Heart right ventricle (tissue), 16 donors: ENCODE measurements at regions not wholly inside any gene's neighbourhood (a gene's known extent, or its start where the extent isn't known, plus 50 kb on each side); places are given as distances from the start of the nearest gene placed in this dataset.

Experiments used
- ATAC-seq, 8 donors: fragments of 200-7000 bp; cut with Tn5 transposase; one replicate each; pipeline ENCODE4 v1.9.1; 2020; ENCODE audit warnings: mild to moderate bottlenecking in 8 of 8, moderate library complexity in 8 of 8, moderate number of reproducible peaks in 1 of 8
- DNase-seq, 2 donors: peaks; one replicate each; pipeline ENCODE4 v3.0.0-alpha.2; 2020
- H3K27ac ChIP-seq, 10 donors: fragments of 200-600 bp; sonication (generic) in 2 of 10; one replicate each; pipeline versions ENCODE4 v1.5.0 to v1.8.0; 2020 to 2022; ENCODE audit warnings: mild to moderate bottlenecking in 3 of 10
- H3K27me3 ChIP-seq, 7 donors: fragments of 200-600 bp; one replicate each; pipeline ENCODE4 v1.8.0; 2021 to 2022; ENCODE audit warnings: mild to moderate bottlenecking in 2 of 7
- H3K36me3 ChIP-seq, 9 donors: fragments of 200-600 bp; sonication (generic) in 1 of 9; one replicate each; pipeline versions ENCODE4 v1.5.0 to v1.8.0; 2020 to 2022; ENCODE audit warnings: mild to moderate bottlenecking in 2 of 9
- H3K4me1 ChIP-seq, 9 donors: fragments of 200-600 bp; sonication (generic) in 1 of 9; one replicate each; pipeline versions ENCODE4 v1.5.0 to v1.8.0; 2020 to 2022; ENCODE audit warnings: mild to moderate bottlenecking in 4 of 9
- H3K4me3 ChIP-seq, 10 donors: fragments of 200-600 bp; sonication (generic) in 2 of 10; one replicate each; pipeline versions ENCODE4 v1.5.0 to v1.8.0; 2020 to 2022; ENCODE audit warnings: mild to moderate bottlenecking in 7 of 10, moderate library complexity in 2 of 10
- H3K9me3 ChIP-seq, 11 donors: fragments of 200-600 bp in 10 of 11; sonication (generic) in 2 of 11; one replicate each; pipeline versions ENCODE4 v1.5.0 to v1.8.0; 2013 to 2022; ENCODE audit warnings: mild to moderate bottlenecking in 2 of 11, control low read depth in 1 of 11, moderate library complexity in 1 of 11
- whole genome bisulfite sequencing, 2 donors: extraction: QIAGEN DNeasy Blood & Tissue Kit; methylation state at CpG; one replicate each; pipeline ENCODE4 v1.1.7; 2013; ENCODE audit warnings: inconsistent platforms in 1 of 2; 5-methylcytosine and 5-hydroxymethylcytosine counted together
- intact Hi-C, 10 donors: fragments of 100-400 bp; cut with DNase I; formaldehyde crosslinking; loops; one replicate each; pipeline versions ENCODE4 v1.11.1 to v1.14.2; 2022
- TF ChIP-seq, protein P1 (sequence below), 9 donors: fragments of 200-600 bp; sonication (generic) in 2 of 9; IDR thresholded peaks; one replicate each; pipeline versions ENCODE4 v1.5.0 to v1.8.0; 2021 to 2022; ENCODE audit warnings: antibody characterized with exemption in 9 of 9, mild to moderate bottlenecking in 5 of 9, moderate library complexity in 1 of 9
- donor health status: Arrhythmogenic right ventricular cardiomyopathy.
- donor health status: ischemic (EF 13 %, LVEDD 7.1; RV severe dilation, severe dysfunction).
- donor health status: healthy with polysubstance abuse.
- donor health status: DM: no; HTN: yes; CAD: no.
- donor health status: DM: no; HTN: no; CAD: no.
- donor health status: ischemic (EF 25% LVEDD 6.9; RV normal size, moderate dysfunction).
- donor health status: ischemic (EF 25% LVEDD 5.7; RV mildly dilated, moderate dysfunction).
- donor health status: healthy.
- donor health status: DM: yes; HTN: yes; CAD: no.
- donor health status: Ischemic cardiomyopathy.
- donor health status: ischemic (EF 35%, LVEDD 5.7; RV mildly dilated, moderate dysfunction).
- donor health status: nonischemic (EF 11% LVEDD 7.7; RV severe dilation, severe dysfunction).
- donor health status: DM: yes; HTN: yes; CAD: no.
- donor health status: PGD.
- donor health status: ischemic (EF 29% LVEDD 5.4; RV normal size, mild dysfunction).
- donor health status: nonischemic (EF 23%, LVEDD 6.1; RV moderate dilation, normal function).

DNA sequence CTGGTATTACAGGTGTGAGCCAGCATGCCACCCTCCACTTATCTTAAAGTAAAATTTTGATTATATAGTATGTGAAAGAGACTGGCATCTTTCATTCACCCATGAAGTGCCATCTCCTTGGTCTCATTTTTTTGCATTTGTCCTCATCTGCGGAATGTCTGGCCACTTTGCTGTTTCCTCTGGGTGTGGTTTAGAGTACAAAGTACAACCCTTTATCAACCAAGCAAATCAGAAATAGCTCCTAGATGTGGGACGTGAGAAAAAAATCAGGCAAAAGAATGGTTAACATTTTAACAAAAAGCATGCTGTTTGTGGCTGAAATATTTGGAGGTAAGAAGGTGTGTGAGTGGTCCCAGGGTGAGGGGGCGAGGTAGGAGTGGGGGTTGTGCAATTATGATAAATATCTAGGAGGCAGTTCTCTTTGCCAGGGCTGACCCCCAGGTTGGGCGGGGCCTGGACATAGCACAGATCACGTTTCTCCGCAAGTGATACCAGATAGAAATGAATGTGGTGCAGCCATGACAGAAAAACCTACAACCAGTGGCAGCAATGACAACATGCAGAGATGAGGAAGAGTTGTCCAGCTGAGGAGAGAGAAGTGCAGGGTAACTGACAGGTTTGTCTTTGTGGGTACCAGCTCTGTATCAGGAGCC is 115.8 kb upstream of the SERTAD2 start:
- WGBS, 2 donors = 62 to 71% methylated on average over 6 of the region's 6 CpGs
- TF ChIP-seq, protein P1, sequence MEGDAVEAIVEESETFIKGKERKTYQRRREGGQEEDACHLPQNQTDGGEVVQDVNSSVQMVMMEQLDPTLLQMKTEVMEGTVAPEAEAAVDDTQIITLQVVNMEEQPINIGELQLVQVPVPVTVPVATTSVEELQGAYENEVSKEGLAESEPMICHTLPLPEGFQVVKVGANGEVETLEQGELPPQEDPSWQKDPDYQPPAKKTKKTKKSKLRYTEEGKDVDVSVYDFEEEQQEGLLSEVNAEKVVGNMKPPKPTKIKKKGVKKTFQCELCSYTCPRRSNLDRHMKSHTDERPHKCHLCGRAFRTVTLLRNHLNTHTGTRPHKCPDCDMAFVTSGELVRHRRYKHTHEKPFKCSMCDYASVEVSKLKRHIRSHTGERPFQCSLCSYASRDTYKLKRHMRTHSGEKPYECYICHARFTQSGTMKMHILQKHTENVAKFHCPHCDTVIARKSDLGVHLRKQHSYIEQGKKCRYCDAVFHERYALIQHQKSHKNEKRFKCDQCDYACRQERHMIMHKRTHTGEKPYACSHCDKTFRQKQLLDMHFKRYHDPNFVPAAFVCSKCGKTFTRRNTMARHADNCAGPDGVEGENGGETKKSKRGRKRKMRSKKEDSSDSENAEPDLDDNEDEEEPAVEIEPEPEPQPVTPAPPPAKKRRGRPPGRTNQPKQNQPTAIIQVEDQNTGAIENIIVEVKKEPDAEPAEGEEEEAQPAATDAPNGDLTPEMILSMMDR (IDR thresholded peaks at IDR 0.05) = no peak
- peaks cover 0 to 3% (median 0%) of the 10 kb centered on the region in 11 donors for H3K9me3 ChIP-seq
- no peaks in the 10 kb centered on the region for H3K36me3 ChIP-seq
- no peaks in the 10 kb centered on the region for H3K27me3 ChIP-seq
- peaks cover 0 to 33% (median 17%) of the 10 kb centered on the region in 9 donors for H3K4me1 ChIP-seq
- DNase-seq = no peak
- no peak for ATAC-seq
- intact Hi-C loops = loop anchor here in 9 of 10 donors (2.0 to 10.0 kb wide), 9 partner anchors 65 to 122 kb away; partner anchors contain the start of gene SERTAD2 (in 2 of the 9)
- no peak overlapping the region for H3K4me3 ChIP-seq
- peak overlapping the region in 4 of 10 donors; percentile 96 to 99 (median 98) for H3K27ac ChIP-seq

DNA sequence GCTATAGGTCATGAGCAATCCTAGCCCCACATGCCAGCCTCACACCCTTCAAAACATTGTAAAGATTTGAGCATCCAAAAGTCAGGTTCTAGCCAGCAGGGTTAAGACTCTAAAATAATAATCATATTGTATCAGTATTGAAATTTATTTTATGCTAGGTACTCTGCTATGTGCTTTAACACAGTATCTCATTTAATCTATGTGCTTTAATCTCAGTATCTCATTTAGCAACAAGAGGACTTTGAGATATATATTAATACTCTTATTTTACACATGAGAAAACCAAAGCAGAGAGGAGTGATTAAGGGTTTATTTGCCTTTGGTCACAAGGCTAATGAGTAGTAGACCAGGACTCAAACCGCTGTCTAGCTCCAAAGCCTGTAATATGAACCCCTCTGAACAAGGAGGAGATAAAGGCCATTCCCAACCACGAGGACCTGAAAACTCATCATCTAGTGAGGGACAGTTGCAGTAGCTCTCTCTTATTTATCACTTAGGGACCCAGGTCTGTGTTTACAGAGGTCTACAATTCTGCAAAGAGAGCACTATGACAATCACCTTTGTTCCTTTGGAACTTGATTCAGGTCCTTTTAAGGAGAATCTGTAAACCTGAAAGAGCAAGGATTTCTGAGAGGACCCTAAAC is 116.5 kb upstream of the SERTAD2 start:
- no peak for ATAC-seq
- 64 to 78% methylated on average over 2 of the region's 2 CpGs for WGBS, 2 donors
- no peak overlapping the region for H3K4me3 ChIP-seq
- H3K4me1 ChIP-seq = peaks cover 0 to 29% (median 17%) of the 10 kb centered on the region in 9 donors
- H3K36me3 ChIP-seq = no peaks in the 10 kb centered on the region
- peak overlapping the region in 2 of 10 donors; percentile 5 to 11 for H3K27ac ChIP-seq
- DNase-seq = no peak
- TF ChIP-seq, protein P1 (IDR thresholded peaks at IDR 0.05) = no peak
- intact Hi-C loops = loop anchor here in 4 of 10 donors (5.0 to 10.0 kb wide), 3 partner anchors 85 to 95 kb away; no protein-coding TSS in a partner anchor
- H3K9me3 ChIP-seq = peaks cover 0 to 7% (median 0%) of the 10 kb centered on the region in 11 donors
- H3K27me3 ChIP-seq = no peaks in the 10 kb centered on the region

DNA sequence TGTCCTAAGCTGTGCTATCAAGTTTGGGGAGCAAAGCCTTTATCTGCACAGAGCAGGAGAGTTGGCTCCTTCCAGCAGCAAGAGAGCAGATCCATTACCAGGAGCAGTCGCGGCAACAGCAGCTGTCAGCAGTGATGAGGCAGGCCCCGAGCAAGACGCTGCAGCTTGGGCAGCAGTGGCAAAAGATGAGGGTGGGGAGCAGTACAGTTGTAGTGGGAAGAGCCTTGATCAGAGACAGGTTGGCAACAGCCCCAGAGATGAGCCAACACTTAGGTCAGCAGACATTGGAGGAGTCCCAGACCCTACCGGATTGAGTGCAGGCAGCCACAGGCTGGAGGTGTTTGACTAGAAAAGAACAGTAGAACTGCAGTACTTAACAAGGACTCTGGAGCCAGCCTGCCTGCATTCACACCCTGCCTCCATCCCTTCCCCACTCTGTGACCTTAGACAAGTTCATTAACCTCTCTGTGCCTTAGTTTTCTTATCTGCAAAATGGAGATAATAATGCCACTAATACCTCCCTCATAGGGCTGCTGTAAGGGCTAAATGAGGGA is 117.1 kb upstream of the SERTAD2 start:
- peak in 4 of 8 donors; percentile 1 to 40 (median 6) for ATAC-seq
- WGBS, 2 donors = 47 to 53% methylated on average over 5 of the region's 5 CpGs

GRCh38 chr2:64771737-64772136 is 118.0 kb upstream of the SERTAD2 start:
- H3K27ac ChIP-seq = no peak overlapping the region
- ATAC-seq (no peak), DNase-seq (no peak)
- H3K4me3 ChIP-seq = no peak overlapping the region
- no peaks in the 10 kb centered on the region for H3K27me3 ChIP-seq
- H3K4me1 ChIP-seq = peaks cover 0 to 24% (median 14%) of the 10 kb centered on the region in 9 donors
- no peaks in the 10 kb centered on the region for H3K36me3 ChIP-seq
- TF ChIP-seq, protein P1 (IDR thresholded peaks at IDR 0.05) = no peak
- peaks cover 0 to 16% (median 0%) of the 10 kb centered on the region in 11 donors for H3K9me3 ChIP-seq
- WGBS, 2 donors = 68 to 80% methylated on average over 1 of the region's 1 CpG
- intact Hi-C loops = loop anchor here in 4 of 10 donors (5.0 to 10.0 kb wide), 3 partner anchors 83 to 93 kb away; no protein-coding TSS in a partner anchor

More for the DNA sequence above, 117.1 kb upstream of the SERTAD2 start:
- Histone ChIP-seq H3K36me3 (no peaks in the 10 kb centered on the region), H3K4me3 (no peak overlapping the region), H3K9me3 (peaks cover 0 to 13% (median 0%) of the 10 kb centered on the region in 11 donors), H3K27me3 (no peaks in the 10 kb centered on the region), H3K27ac (peak overlapping the region in 2 of 10 donors; percentile 11 to 16), H3K4me1 (peaks cover 0 to 29% (median 17%) of the 10 kb centered on the region in 9 donors)
- DNase-seq = peak in 1 of 2 donors; percentile 31
- intact Hi-C loops = loop anchor here in 4 of 10 donors (5.0 to 10.0 kb wide), 3 partner anchors 84 to 94 kb away; no protein-coding TSS in a partner anchor
- TF ChIP-seq, protein P1 (IDR thresholded peaks at IDR 0.05) = no peak
